NCI-H2227 treated with DMSO at 0.1 percent for 48 hours (cell line): ENCODE measurements at regions not wholly inside any gene's neighbourhood (a gene's known extent, or its start where the extent isn't known, plus 50 kb on each side); places are given as distances from the start of the nearest gene placed in this dataset.
A peak's percentile ranks its signal among the peaks of the same experiment; 100 is the strongest.

Source experiments
- DNase-seq: peaks from one replicate; lab custom pipeline; 2025; lab: John Stamatoyannopoulos, UW

DNA sequence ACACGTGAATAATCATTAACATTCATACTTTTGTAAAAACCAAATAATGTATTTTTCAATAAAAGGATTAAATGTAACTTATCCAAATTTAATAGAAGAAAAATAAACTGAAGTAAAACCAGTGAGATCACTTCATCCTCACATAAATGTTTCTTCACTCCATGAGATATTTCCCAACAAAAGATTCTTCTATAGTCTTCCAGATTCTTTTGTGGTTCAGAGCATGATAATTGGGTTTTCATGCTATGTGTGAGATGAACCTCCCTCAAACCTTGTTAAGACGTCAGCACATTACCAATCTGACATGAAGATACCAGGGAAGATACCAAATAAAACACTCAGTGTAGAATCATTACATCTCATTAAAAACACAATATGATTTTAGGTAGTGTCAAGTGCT lies 62.9 kb upstream of the OXGR1 start:
- DNase-seq = no peak

DNA sequence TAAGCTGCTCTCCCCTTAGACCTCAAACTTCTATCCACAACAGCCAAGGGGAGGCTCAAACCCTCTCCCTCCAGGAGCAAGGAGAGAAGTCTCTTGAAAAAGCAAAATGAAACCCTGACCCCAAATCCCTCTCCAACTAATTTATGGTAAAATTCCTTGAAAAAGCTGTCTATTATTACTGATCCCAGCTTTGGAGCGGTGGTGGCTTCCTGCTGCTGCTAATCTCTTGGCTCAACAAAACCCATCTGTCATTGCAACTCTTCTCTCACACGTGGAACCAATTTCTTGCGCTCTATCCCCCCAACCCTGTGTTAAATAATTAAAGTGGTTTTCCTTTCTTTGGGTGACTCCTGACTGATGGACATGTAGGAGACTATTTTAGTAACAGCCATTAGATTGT lies 64.1 kb upstream of the OXGR1 start:
- DNase-seq = no peak

DNA sequence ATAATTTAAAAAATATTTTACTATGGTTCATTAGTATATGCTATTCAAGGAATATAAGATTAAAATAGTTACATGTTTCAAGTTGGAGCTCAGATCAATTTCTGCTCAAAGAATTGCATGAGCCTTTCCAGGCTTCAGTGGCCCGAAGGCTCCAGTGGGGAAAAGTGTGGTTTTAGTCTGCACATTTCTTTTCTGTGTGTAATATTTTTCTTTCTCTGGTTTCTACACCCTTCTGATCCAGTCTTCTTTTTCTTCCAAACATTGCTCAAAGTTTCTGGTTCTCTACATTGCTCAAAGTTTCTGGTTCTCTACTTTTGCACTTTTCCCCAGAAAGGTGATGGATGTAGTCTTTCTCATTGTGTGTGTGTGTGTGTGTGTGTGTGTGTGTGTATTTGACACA lies 64.7 kb upstream of the OXGR1 start:
- no peak for DNase-seq

DNA sequence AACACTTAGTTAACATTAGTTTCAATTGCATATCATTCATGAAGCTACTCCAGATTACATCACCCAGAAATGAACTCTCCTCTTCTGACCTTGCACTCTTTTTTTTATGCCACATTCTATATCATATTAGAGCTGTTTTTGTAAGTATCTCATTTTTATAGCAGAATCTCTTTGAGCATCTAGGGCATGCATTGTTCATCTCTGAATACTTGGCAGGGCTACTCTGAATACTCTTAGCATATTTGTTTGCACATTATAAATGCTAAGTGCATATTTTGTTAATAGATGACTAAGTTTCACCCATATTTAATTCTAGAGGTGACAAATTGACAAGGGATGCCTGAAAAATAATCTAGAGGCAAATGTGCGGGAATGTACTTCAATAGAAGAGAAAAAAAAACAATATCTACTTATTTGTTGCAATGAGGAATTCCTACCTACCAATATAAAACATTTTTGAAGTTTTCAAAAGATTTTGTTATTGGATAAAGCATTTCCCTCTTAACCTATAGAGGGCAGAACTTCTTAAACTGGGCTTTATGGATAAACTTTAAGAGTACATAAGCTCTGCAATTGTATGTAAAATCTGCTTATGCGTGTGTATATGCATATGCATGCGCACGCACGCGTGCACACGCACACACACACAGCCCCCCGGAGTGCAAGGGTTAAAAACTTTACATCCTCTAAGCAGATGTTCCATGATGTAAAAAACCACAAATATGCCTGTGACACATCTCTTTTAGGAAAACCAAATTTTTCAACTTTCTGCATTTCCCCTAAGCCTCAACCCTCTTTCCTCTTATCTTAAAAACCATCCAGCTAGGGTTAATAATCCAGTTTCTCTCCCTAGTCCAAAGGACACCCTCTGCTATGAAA lies 73.0 kb upstream of the OXGR1 start:
- DNase-seq = no peak

DNA sequence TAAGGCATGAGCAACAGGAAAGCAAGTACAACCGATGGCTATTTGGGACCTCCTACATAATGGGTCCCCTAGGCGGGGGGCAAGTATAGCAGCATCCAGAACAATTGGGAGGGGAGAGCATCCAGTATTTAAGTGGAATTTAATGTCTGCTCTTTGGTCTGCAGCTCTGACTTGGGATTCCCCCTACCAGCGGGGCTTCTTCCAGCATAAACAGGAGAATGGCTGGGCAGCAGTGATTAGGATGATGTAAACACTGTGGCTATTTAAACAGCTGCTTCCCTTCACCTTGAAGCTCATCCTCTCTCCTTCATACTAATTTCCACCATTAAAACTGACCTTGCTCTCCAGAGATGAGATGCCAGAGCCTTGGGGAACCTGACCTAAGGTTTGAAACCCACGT lies 73.9 kb upstream of the OXGR1 start:
- peak; percentile 0 for DNase-seq

DNA sequence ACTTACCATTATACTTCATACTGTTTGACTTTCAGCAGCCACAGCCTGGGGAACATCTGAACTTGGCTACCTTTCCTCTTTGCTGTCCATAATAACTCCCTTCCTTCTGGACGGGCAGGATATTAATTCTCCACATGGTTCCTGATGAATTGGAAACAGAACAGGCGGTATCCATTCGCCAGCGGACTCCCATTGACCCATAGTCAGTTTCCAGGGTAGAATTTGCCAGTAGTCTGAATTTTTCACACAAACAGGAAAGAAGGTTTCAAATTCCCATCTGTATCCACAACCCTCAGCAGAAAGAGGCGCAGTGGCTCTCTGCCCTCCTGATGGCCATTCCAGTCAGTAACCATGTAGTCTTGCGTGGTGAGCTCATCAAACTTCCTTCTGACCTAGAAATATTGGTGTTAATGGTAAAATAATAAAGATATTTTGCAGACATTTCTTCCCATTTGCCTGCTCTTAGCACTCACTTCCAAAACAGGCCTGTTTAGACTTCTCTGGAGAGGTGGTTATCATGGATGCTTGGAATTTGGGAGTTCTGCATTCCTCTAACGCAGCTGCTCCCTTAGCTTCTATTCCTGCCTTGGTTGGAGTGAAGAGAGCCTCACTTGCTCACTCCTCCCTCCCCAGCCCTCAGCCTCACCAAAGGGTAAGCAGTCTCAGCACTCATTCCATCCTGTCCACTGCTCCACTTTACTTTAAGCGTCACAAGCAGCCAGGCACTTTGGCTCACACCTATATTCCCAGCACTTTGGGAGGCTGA lies 75.0 kb upstream of the OXGR1 start:
- no peak for DNase-seq

DNA sequence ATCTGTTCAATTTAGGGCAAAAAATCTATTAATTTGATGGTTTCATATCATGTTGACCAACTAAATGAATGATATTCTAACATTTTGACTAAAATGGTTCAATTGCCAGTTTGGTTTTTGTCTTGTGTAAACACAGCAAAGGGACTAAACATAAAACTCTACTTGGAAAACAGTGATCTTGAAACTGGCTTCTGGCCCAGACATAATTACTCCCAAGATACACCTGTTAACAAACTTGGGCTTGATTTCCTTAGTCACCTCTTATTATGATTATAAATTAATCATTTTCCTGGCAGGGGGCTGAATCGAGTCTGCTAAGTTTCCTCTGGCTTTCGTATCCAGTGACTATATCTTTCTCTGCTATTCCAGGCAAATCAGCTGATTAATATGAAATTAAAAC lies 78.0 kb upstream of the OXGR1 start:
- no peak for DNase-seq

DNA sequence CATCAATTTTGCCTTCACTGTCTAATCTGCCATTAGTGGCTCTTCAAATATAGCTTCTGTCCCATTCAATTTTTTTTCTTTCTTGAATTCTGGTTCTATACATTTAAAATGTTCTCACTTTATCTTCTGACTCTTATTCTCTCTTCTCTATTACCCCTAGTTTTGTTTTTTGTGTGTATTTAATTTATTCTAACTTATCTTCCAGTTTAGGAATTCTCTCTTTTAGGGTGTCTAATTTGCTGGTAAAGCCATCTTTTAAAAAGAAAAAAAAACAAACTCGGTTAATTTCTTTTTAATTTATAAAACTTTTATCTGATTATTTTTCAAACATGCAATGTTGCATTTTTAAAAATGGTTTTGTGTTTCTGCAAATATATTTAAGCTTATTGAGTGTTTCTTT lies 80.3 kb upstream of the OXGR1 start:
- no peak for DNase-seq

DNA sequence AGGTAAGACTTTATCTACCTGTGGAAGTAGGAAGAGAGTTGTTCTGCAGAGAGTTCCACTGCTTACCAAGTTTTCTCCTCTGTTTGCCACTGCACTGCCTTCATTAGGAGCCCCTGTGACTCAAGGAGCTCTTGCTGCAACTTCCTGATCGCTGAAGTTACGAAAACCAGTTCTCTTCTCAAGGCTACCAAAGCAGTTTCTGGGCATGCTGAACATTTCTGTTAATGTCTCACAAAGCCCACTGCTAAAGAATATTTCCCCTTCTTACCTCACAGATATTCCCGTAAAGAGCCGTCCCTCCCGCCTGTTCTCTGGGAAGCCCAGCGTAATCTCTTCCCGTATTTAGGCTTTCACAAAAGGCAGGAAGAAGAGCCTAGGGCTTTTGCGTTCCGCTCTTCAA lies 82.6 kb upstream of the OXGR1 start:
- DNase-seq = no peak

DNA sequence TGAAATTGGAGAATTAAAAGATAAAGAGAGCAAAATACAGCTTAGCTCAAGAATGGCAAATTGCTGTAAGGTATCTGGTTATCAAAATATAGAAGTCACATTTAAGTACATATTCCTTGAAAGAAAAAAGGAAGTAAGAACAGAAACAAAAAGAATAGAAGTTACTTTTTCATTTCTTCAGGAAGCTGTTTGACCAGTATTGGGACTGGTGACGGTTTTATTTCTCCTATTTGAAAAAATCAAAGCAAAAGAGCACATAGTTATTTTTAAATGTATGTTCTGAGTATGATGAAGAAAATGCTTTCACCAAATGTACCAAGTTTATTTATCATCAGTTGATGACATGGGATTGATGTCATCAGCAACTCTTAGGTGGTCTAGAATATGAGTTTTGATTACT lies 83.1 kb upstream of the OXGR1 start:
- DNase-seq = no peak

DNA sequence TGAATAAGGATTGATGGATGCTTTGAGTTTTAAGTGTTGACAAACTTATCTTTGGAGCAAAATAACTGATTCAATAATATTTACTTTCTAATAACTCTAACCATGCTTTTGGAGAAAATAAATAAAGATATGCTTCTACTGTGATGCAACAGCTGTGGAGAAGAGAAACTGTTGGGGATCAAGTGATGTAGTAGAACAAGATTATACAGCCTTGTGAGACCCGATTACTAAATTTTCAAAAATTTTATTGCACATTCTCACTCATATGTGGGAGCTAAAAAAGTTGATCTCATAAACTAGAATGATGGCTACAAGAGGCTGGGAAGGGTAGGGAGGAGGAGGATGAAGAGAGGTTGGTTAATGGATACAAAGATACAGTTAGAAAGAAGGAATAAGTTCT lies 85.5 kb upstream of the OXGR1 start:
- DNase-seq = no peak

DNA sequence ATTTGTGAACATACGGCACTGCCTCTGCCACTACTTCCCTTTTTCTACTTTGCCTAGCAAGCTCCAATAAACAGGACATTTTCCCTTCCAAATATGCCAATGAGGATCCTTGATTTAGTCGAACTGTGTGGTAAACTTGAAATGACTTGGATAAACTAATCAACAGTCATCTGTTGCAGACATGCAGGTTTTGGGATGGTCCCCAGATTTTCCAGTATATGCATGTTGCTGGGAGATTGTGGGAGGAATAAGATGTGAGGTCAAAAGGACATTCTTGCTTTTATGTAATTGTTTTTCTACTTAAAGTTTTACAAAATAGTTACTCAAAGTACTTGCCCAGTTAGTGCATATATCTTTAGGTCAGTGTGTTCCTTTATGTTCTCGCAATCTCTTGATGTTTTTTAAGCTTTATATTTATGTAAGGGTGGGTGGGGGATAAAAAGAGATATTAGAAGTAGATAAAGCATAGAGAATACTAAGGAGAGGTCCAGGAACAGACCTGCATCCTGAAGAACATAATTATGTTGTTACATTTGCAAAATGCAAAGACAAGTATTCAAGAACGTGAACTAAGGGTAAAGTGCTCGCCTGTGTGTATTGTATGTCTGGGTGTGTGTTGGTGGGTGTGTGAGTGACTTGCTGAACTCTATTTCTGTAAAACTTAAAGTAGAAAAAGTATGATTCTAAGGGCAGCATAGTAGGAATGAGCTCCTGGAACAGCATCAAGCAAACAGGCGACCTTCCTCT lies 88.4 kb upstream of the OXGR1 start:
- no peak for DNase-seq

DNA sequence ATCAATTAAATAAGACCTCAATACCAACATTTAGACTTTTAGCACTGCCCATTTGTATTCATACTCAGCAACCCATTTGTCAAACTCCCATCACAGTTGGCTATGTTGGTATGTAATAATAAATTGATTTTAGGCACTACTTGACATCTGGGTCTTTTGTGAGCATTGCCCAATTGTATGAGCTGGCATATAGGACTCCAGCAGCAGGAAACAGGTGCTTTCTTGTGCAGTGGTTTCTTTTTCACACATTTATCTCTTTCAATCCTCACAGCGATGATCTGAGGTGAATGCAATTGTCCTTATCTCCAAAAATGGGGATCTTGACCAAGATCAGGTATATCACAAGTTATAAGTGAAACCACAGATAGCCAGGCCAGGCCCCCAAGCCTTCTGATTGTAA lies 96.9 kb upstream of the OXGR1 start:
- DNase-seq = no peak

DNA sequence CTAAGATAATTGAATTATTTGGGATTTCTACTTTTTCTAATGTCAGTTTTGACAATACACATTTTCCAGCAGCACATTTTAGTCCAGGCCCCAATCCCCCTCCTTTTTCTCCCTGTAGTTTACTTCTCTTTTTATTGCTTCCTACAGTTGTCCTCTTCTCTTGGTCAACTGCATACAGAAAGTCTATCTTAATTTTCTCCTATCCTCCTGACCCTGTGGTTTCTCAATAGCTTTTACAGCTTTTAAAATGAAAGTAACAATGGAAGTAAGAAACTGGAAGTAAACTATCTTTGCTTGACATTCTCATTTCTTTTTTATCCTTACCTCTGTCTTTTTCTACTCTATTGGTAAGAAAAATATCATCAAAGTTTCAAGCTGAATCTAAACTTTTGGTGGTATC lies 106.5 kb upstream of the OXGR1 start:
- no peak for DNase-seq

DNA sequence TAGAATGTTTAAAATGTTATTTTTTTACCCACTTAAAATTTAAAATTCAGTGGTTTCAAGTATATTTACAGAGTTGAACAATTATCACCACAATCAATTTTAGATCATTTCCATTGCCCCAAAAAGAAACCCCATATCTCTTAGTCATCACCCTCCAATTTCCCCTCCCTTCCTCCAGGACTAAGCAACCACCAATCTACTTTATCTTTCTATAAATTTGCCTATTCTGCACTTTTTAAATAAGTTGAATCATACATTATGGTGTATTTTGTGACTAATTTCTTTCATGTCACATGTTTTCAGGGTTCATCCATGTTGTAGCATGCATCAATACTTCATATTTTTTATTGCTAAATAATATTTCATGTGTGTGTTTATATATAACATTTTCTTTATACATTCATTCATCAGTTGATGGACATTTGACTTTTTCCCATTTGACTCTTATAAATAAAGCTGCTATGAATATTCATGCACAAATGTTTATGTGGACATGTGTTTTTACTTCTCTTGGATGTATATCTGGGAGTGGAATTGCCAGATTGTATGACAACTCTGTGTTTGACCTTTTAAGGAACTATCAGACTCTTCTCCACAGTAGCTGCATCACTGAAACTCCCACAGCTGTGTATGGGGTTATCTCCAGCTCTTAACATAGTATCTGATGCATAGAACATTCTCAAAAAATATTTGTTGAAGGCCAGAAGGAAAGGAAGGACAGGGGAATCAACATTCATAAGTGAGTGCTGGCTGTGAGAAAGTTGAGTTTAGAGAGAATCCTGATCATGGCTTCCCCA lies 107.8 kb upstream of the OXGR1 start:
- DNase-seq = no peak

DNA sequence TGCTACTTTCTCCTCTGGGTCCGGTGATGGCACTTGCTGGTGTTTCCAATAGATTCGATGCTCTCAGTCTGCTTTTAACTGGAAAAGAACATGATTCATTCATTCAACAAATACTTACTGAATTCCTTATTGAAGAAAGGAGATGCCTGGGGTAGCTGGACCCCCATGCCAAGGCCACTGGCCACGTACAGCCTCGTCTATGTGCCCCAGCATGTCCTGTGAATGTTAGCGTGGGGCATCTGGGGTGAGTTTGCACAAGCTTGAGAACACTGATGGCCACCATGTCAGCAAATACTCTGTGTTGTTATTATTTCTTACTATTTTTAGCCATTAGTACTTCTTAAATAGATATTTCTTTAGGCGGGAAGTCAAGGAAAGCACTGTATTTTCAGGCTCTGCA lies 112.0 kb upstream of the OXGR1 start:
- no peak for DNase-seq

DNA sequence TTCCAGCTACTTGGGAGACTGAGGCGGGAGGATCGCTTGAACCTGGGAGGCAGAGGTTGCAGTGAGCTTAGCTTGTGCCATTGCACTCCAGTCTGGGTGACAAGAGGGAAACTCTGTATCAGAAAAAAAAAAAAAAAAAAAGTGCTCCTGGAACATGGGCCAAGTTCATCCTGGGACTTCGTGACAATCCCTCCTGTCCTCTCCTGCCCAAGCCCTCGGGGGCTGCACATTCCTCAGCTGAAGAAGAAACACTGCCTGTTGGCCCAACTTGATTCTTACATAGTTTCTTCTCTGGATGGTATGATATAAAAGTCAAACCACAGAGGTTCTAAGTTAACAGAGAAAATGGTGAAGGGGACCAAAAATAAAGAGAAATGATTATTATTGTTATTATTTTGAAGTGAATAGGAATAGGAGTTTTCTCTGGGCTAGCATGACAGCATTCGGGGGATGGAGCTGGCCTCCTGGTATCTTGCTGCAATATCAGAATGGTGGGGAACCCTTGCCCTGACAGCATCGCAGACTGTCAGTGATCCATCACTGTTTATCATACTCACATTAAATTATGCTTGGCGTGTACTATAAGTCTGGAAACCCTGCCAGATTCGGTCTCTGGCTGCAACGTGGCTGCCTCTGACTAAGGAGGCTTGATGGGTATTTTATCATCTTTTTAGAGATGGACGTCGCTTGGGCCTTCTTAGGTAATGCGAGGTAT lies 113.7 kb upstream of the OXGR1 start:
- no peak for DNase-seq

DNA sequence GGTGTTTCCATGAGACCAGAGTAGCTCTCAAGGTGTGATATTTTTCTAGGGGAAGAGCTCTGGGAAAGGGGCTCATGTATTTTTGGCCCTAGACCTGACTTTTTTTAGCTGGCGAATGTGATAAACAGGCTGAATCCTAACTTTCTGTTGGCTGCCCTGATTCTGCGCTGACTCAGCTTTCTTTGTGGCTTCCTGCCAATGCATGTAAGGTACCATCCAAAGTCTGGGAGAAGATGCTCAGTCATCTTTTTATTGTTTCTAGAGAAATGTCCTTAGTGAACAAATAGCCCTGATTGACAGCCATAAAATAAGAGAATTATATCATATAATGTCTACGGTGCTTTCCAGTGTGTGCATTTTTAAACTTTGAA lies 113.6 kb upstream of the MBNL2 start:
- no peak for DNase-seq

DNA sequence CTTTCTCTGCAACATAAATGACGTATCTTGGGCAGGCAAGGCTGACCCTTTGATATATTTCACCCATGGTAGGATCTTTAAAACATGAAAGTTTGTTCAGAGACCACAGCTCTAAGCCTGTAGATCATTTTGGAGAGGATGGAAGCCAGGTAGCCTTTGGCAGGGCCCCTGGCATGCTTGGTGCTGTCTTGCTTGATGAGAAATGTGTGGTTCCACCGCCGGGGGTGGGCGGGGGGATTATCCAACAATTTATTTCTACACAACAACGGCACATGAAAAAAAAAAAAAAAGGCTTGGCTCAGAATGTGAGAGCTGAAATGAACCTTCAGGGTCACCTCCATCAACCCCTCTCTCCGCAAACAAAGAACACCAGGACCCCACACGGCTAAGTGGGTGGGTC lies 112.9 kb upstream of the MBNL2 start:
- DNase-seq = no peak

DNA sequence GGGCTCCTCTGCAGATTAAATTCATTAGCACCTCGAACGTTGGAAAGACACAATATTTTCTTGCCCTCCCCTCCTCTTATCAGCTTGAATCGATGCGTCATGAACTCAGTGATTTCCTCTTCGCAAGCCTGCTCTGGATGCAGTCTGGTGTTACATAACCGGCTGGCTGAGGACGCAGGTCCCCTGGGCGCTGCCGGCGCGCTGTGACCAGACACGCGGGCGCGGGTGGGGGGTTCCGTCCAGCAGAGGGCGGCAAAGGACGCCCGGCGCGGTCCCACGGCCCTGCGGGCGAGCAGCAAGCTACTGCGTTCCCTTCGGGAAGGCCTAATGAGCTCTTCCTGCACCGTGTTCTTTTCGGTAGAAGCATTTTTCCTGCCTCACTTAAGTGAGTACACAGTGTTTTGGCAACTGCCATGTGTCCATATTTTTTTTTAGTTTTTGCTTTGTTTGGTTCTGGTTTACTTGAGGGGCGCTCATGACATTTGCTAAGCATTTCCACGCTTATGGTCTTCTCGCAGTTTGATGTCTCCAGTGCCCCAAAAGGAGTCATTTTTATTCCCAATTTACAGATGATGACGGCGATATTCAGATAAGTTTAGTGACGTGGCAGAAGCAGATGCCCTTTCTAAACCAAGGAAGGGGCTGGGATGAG lies 112.2 kb upstream of the MBNL2 start:
- DNase-seq = peak; percentile 42

DNA sequence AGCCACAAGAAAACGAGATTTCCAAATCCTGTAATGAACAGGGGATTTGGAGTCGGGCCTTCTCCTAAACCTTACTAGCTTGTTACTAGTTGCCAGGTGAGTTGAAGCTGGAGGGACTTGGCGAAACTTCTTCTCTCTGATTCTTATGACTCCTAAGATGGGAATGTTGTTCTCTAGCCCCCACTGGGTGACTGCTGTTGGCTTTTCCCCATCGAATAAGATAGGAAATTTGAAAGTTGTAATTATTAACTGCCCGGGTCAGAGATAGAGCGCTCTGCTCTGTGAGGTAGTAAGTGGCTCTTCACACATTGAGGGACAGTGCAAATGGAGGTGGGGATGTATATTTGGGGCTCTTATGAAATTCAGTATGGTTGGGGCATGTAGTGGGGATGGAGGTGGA lies 111.2 kb upstream of the MBNL2 start:
- DNase-seq = no peak
